GM12878 (cell line): ENCODE measurements at regions not wholly inside any gene's neighbourhood (a gene's known extent, or its start where the extent isn't known, plus 50 kb on each side); places are given as distances from the start of the nearest gene placed in this dataset.
A peak's percentile ranks its signal among the peaks of the same experiment; 100 is the strongest.

ENCODE experiments used
- ATAC-seq: fragments of 200-7000 bp; cut with Tn5 transposase; 3 replicates; pipeline ENCODE4 v1.9.1; 2020; ENCODE audit warnings: mild to moderate bottlenecking, moderate library complexity
- BruUV-seq: library from RNA; stranded (reverse); fragments of 400-500 nt; replicated peaks from 2 replicates; lab custom pipeline; 2021; lab: Mats Ljungman, UMichigan
- CTCF ChIA-PET: fragments of 300-600 bp; sonication (Branson Sonifier 250); formaldehyde crosslinking; extraction: SDS; loops from one replicate; lab custom pipeline; 2021; ENCODE audit warnings: inconsistent platforms; lab: Yijun Ruan, JAX
- POLR2A ChIA-PET: fragments of 350-600 bp; formaldehyde crosslinking; extraction: SDS; loops from one replicate; lab custom pipeline; 2021; ENCODE audit warnings: inconsistent platforms; lab: Charles Lee
- RAD21 ChIA-PET: fragments of 300-600 bp; sonication (Branson Sonifier 250); formaldehyde crosslinking; loops from one replicate; lab custom pipeline; 2023; ENCODE audit warnings: antibody characterized with exemption; ENCODE audit not compliant: unreplicated experiment; lab: Charles Lee
- SMC1A ChIA-PET: fragments of 300-600 bp; sonication (Branson Sonifier 250); formaldehyde crosslinking; loops from one replicate; lab custom pipeline; 2023; ENCODE audit not compliant: unreplicated experiment, uncharacterized antibody; lab: Charles Lee
- DNase-seq: peaks from one replicate; pipeline ENCODE4 v3.0.0-alpha.2; 2011; ENCODE audit warnings: low read depth, low spot score
- FAIRE-seq: peaks from 3 replicates; lab custom pipeline; 2011; peaks lifted over from hg19 to GRCh38; lab: Jason Lieb, UNC
- H2AFZ ChIP-seq: 2 replicates; pipeline ENCODE4 v1.6.0; 2011; ENCODE audit warnings: low read depth, low read length, control low read depth; ENCODE audit not compliant: control insufficient read depth
- H3K27ac ChIP-seq: 2 replicates; pipeline ENCODE4 v1.5.1; 2011; ENCODE audit warnings: control low read depth; ENCODE audit not compliant: control insufficient read depth, insufficient read depth
- H3K27me3 ChIP-seq, 2 experiments: replicated peaks in 1 of 2; 2 replicates each; pipeline versions ENCODE4 v1.6.0 to v1.6.1; 2011; ENCODE audit warnings: low read length in 1 of 2; ENCODE audit not compliant: control insufficient read depth in 2 of 2, insufficient read depth in 2 of 2
- H3K36me3 ChIP-seq, 2 experiments: 2 replicates each; pipeline ENCODE4 v1.5.1; 2011; ENCODE audit warnings: low read length in 1 of 2; ENCODE audit not compliant: control insufficient read depth in 2 of 2, insufficient read depth in 2 of 2
- H3K4me1 ChIP-seq: 2 replicates; pipeline ENCODE4 v1.6.1; 2011; ENCODE audit warnings: mild to moderate bottlenecking, low read length, moderate library complexity, mixed read lengths; ENCODE audit not compliant: control insufficient read depth, insufficient read depth
- H3K4me2 ChIP-seq: 2 replicates; pipeline ENCODE4 v1.6.0; 2011; ENCODE audit warnings: control low read depth; ENCODE audit not compliant: control insufficient read depth, insufficient read depth
- H3K4me3 ChIP-seq: fragments of 200-600 bp; sonication (generic); 2 replicates; pipeline ENCODE4 v1.5.1; 2016
- H3K79me2 ChIP-seq: 2 replicates; pipeline ENCODE4 v1.6.0; 2011; ENCODE audit warnings: low read length; ENCODE audit not compliant: control insufficient read depth, insufficient read depth
- H3K9ac ChIP-seq: 2 replicates; pipeline ENCODE4 v1.8.0; 2011; ENCODE audit warnings: low read length, control low read depth, mixed read lengths; ENCODE audit not compliant: control insufficient read depth, insufficient read depth
- H3K9me3 ChIP-seq: replicated peaks from 3 replicates; pipeline ENCODE4 v1.5.1; 2011; ENCODE audit warnings: mild to moderate bottlenecking, low read length; ENCODE audit not compliant: control insufficient read depth, insufficient read depth
- H4K20me1 ChIP-seq: 2 replicates; pipeline ENCODE4 v1.6.0; 2011; ENCODE audit not compliant: control insufficient read depth, insufficient read depth
- CBFB ChIP-seq: IDR thresholded peaks from 2 replicates; pipeline ENCODE4 v1.6.1; 2016; ENCODE audit warnings: antibody characterized with exemption, low read depth
- CHD2 ChIP-seq: IDR thresholded peaks from 2 replicates; pipeline ENCODE4 v1.6.1; 2011; ENCODE audit warnings: low read depth, low read length, improper control_type of control experiment, borderline replicate concordance
- PAX8 ChIP-seq: fragments of 450-650 bp; IDR thresholded peaks from 2 replicates; pipeline ENCODE4 v1.6.1; 2017; ENCODE audit warnings: mild to moderate bottlenecking, moderate library complexity
- RAD21 ChIP-seq: IDR thresholded peaks from 2 replicates; pipeline ENCODE4 v1.6.1; 2011; ENCODE audit warnings: mild to moderate bottlenecking, low read depth, low read length, moderate library complexity; ENCODE audit not compliant: insufficient read depth
- SREBF2 ChIP-seq: IDR thresholded peaks from 2 replicates; pipeline ENCODE4 v1.6.1; 2012; ENCODE audit warnings: mild to moderate bottlenecking, low read length
- YY1 ChIP-seq: IDR thresholded peaks from 2 replicates; pipeline ENCODE4 v1.6.1; 2011; ENCODE audit warnings: low read depth, mild to moderate bottlenecking, low read length
- ZNF622 ChIP-seq: fragments of 450-650 bp; IDR thresholded peaks from 2 replicates; pipeline ENCODE4 v1.6.1; 2017; ENCODE audit warnings: mild to moderate bottlenecking, inconsistent platforms
- ZZZ3 ChIP-seq: IDR thresholded peaks from 2 replicates; pipeline ENCODE4 v1.6.1; 2011; ENCODE audit warnings: low read depth; ENCODE audit not compliant: control insufficient read depth, insufficient read length
- WGBS: methylation state at CpG from one replicate; pipeline ENCODE4 v1.1.6; 2016; ENCODE audit warnings: low lambda C conversion rate; ENCODE audit not compliant: insufficient replicate concordance, insufficient coverage; ENCODE audit errors: missing lambda C conversion rate; 5-methylcytosine and 5-hydroxymethylcytosine counted together
- in situ Hi-C: fragments of 300-500 bp; cut with MboI; formaldehyde crosslinking; loops from 9 replicates; pipeline ENCODE4 v1.14.3; 2018; ENCODE audit warnings: mixed read lengths
- intact Hi-C: fragments of 100-400 bp; cut with micrococcal nuclease; formaldehyde crosslinking; loops from one replicate; pipeline ENCODE4 v1.14.2; 2022; ENCODE audit not compliant: unreplicated experiment

GRCh38 chr12:115670869-115671268, 606.6 kb downstream of the MED13L start:
- RAD21 ChIA-PET: no interaction called here

GRCh38 chr12:115667116-115667515, 610.4 kb downstream of the MED13L start:
- FAIRE-seq: no peak
- RAD21 ChIA-PET: interaction anchor here (0.6 kb wide), 1 partner anchor 167 kb away, joined by 3 read pairs; no protein-coding TSS in a partner anchor

More at GRCh38 chr12:115670869-115671268, 606.6 kb downstream of the MED13L start:
- no peak for ATAC-seq
- H3K4me2 ChIP-seq: no peak overlapping the region
- no peak overlapping the region for H2AFZ ChIP-seq
- BruUV-seq: no TSS peak
- FAIRE-seq: no peak
- H3K27ac ChIP-seq: no peak overlapping the region
- no peak overlapping the region for H3K9ac ChIP-seq
- no peaks in the 10 kb centered on the region for H3K4me1 ChIP-seq
- DNase-seq: no peak
- ChIA-PET CTCF (no interaction called here), SMC1A (no interaction called here), POLR2A (no interaction called here)
- H3K4me3 ChIP-seq: no peak overlapping the region
- TF ChIP-seq ZNF622: no peak
- TF ChIP-seq SREBF2: no peak
- TF ChIP-seq YY1: peak; percentile 60; the same call in 1 of the 2 replicates
- TF ChIP-seq RAD21: no peak
- no peak for TF ChIP-seq CHD2
- no peaks in the 10 kb centered on the region for H3K79me2 ChIP-seq
- intact Hi-C loops (no loop called here), in situ Hi-C loops (no loop called here)
- H3K27me3 ChIP-seq: no peaks in the 10 kb centered on the region
- WGBS: 13% methylated on average over 5 of the region's 5 CpGs
- H3K36me3 ChIP-seq: no peaks in the 10 kb centered on the region
- no peaks in the 10 kb centered on the region for H4K20me1 ChIP-seq
- no peaks in the 10 kb centered on the region for H3K9me3 ChIP-seq

More at GRCh38 chr12:115667116-115667515, 610.4 kb downstream of the MED13L start:
- Histone ChIP-seq H3K9me3 (no peaks in the 10 kb centered on the region), H3K79me2 (no peaks in the 10 kb centered on the region), H4K20me1 (no peaks in the 10 kb centered on the region), H2AFZ (no peak overlapping the region), H3K4me3 (no peak overlapping the region), H3K27ac (no peak overlapping the region), H3K4me2 (no peak overlapping the region), H3K36me3 (no peaks in the 10 kb centered on the region), H3K9ac (no peak overlapping the region), H3K27me3 (no peaks in the 10 kb centered on the region), H3K4me1 (no peaks in the 10 kb centered on the region)
- DNase-seq (no peak), ATAC-seq (no peak)
- CTCF ChIA-PET: interaction anchor here (1.0 kb wide), 1 partner anchor 8 kb away, joined by 3 read pairs; no protein-coding TSS in a partner anchor
- TF ChIP-seq ZZZ3 (no peak), PAX8 (no peak), CBFB (no peak)
- intact Hi-C loops: no loop called here
- BruUV-seq: no TSS peak
- 9% methylated on average over 1 of the region's 1 CpG for WGBS
- POLR2A ChIA-PET: no interaction called here
- in situ Hi-C loops: no loop called here
- SMC1A ChIA-PET: no interaction called here
